GM18909 (cell line): ENCODE measurements at regions not wholly inside any gene's neighbourhood (a gene's known extent, or its start where the extent isn't known, plus 50 kb on each side); places are given as distances from the start of the nearest gene placed in this dataset.
"Not testable (repeated sequence)": the region's sequence is repeated elsewhere in the genome, so short reads cannot be mapped to it uniquely, and the experiment has no call there.

ENCODE experiments used
- ATAC-seq: cut with Tn5 transposase; IDR thresholded peaks from one replicate; pipeline ENCODE4 v1.9.1; 2021; ENCODE audit warnings: mild to moderate bottlenecking; ENCODE audit not compliant: unreplicated experiment, poor library complexity

DNA sequence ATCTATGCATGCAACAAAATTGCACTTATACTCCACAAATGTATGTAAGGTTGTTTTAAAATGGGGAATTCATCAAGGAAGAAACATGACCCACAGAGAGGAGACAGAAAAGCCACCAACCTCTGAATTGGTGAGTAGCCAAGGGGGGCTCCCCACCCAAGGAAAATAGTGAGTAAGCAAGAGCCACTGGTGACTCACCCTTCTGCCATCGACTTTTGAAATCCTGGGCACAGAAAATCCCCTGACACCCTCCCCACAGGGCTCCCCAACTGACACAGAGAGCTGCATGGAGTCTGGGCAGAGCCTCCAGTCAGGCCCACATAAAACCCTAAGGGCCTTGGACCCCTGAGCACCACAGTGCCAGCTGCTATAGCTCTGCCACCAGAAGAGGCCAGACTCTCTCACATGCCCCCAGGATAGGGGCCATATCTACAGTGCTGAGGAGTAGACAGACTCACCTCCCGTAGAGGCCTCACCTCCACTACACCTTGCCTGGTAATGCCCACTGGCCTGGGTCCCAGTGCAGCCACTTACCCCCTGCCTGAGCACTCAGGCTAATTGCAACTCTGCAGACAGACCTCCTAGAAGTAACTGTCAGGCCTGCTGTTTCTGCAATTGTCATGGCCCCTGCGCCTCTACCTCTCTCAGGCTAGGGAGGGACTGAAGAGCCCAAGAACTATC, 244.7 kb upstream of the WSB1 start:
- no peak for ATAC-seq

DNA sequence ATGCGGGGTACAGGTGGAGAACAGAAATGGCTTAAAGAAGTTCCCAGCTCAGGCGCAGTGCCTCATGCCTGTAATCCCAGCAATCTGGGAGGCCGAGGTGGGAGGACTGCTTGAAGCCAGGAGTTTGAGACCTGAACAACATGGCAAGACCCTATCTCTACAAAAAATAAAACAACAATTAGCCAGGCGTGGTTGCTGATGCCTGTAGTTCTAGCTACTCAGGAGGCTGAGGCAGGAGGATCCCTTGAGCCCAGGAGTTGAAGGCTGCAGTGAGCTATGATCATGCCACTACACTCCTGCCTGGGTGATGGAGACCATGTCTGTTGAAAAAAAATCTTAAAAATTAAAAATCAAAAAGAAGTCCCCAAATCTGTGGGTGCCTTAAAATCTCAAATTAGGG, 228.3 kb upstream of the WSB1 start:
- no peak for ATAC-seq

GRCh38 chr17:27066315-27066714, 227.6 kb upstream of the WSB1 start:
- ATAC-seq, result no peak

GRCh38 chr17:27069842-27070508, 223.9 kb upstream of the WSB1 start:
- ATAC-seq, result no peak

- no peak for ATAC-seq
Observed at GRCh38 chr17:27070836-27071235, 223.1 kb upstream of the WSB1 start.

GRCh38 chr17:27072885-27073284, 221.0 kb upstream of the WSB1 start:
- no peak for ATAC-seq

DNA sequence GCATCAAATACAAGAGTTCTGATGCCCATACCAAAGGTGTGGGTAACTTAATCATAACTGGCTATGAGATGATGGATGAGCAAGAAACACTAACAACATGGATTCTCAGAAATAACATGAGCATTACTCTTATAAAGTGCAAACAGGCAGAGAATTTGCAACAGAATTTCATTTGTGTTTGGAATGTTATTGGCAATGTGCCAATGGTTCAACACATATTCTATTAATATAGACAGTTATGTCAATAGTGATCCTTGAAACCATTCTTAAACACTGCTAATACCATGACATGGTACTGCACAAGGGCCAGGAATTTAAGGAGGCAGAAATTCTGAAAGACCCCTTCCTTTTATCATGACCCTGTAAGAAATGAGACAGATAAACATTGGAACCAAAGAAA, 217.1 kb upstream of the WSB1 start:
- no peak for ATAC-seq

GRCh38 chr17:27078296-27078695, 215.6 kb upstream of the WSB1 start:
- ATAC-seq, result no peak

DNA sequence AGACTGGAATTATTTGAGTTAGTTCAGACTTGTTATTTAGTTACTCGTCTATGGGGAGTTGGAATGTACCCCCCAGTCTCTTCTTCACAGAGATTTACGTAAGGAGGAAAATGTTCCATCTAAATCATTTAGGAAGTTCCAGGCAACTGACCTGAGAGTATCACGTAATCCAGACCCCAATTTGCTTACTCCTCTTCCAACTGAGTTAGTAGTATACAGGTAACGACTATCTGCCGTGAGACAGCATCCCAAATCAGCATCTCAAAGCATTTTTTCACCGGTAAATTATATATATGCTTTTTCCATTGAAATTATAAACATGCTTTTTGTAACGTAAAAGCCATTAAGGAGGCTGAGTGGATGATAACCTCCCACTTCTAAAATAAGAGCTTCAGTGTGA, 214.3 kb upstream of the WSB1 start:
- ATAC-seq, result no peak

DNA sequence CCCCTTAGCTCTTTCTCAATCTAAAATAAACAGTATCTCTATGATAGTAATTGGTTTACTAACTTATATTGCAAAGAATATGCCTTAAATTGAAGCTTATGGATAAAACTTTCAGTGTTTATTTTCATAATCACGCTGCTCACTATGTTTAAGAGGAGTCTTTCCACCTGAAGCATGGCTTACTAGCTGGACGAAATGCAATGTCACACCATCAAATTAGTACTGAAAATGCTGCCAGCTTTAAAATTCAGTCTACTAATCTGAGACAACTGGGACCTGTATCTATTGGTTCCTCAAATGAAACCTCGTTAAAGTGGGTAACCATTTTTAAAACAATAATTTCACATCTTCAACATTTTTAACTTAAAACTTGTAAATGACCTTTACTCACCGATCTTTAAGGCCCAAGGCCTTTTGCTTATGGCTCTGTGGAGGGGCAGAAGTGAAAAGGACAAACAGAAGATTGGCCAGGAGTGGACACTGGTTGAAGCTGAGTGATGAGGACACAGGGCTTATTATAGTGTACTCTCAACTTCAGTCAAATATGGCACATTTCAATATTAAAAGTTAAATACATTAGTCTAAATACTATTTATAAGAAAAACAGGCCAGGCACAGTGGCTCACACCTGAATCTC, 212.8 kb upstream of the WSB1 start:
- ATAC-seq, result no peak

- no peak for ATAC-seq
Observed at GRCh38 chr17:27082023-27082774, 211.7 kb upstream of the WSB1 start.

DNA sequence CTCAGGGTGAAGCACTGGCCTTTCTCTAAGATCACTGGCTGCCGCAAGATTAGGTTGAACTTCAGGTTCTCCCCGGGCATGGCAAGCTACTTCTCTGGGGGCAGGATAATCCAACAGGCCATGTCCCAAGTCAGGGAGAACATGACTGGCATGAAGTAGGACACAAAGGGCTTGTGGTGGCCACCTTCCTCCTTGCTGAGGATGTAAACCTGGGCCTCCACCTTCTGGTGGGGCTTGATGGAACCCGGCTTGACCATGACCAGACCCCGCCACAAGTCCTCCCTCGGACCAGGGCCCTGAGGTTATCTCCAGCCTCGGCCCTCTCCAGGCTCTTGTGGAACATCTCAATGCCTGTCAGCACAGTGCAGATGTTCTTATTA, 211.1 kb upstream of the WSB1 start:
- ATAC-seq, result no peak

GRCh38 chr17:27083408-27084185, 210.3 kb upstream of the WSB1 start:
- ATAC-seq, result no peak

DNA sequence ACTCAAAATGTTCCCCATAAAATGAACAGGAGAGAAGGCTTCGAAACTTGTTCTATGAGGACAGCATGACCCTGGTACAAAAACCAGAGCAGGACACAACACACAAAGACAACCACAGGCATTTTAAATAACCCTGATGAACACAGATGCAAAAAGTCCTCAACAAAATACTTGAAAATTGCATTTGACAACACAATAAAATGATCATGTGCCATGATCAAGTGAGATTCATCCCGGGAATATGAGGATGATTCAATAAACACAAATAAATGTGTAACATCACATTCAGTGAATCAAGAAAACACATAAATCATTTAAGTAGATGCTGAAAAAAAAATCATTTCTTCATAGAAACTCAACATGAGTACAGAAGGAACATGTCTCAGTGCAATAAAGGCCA, 208.4 kb upstream of the WSB1 start:
- no peak for ATAC-seq

GRCh38 chr17:27086526-27086925, 207.4 kb upstream of the WSB1 start:
- no peak for ATAC-seq

- no peak for ATAC-seq
Observed at GRCh38 chr17:27087935-27088766, 205.8 kb upstream of the WSB1 start.

GRCh38 chr17:27088767-27089078, 205.2 kb upstream of the WSB1 start:
- ATAC-seq, result no peak

DNA sequence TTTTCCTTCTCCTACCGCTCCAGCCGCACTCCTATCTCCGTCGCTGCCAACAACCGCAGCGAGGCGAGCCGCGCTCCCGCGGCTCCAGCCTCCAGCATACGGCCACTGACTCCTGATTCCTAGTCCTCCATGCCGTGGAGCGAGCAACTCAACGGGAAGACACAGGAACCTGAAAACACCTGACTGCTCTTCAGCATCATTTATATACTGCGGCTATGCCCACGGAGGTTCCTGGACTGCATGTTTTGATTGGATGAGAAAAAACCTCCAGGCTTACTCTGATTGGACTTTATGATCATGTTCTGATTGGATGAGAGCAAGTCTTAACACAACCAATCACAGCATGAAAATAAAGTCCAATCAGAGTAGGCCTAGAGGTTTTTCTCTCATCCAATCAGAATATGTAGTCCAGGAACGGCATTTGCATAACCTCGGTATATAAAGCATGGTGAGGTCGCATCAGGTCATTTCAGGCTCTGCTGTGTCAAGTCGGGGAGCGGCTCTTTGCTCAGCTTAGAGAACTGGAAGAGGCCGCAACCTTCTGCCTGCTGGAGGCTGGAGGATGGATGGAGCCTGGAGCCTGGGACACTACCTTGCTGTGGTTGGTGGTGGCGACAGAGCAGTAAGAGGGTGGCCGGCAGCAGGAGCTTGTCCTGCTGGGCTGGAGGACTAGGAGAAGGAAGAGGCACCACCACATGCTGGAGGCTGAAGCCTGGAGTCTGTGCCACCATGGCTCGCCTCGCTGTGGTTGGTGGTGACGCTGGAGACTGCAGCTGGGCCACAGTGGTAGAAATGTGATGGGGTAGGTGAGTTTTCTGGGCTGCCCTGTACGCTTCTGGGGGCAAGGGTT, 204.6 kb upstream of the WSB1 start:
- ATAC-seq, result not testable (repeated sequence)

- ATAC-seq, result no peak
Observed at GRCh38 chr17:27089929-27090247, 204.0 kb upstream of the WSB1 start.
